ENCODE measurements at regions not wholly inside any gene's neighbourhood (a gene's known extent, or its start where the extent isn't known, plus 50 kb on each side); places are given as distances from the start of the nearest gene placed in this dataset.

- TF ChIP-seq CREM (IDR thresholded peaks at IDR 0.05; ENCODE audit: low read depth) (no peak), EGR1 (IDR thresholded peaks at IDR 0.05; ENCODE audit: borderline replicate concordance in 1 of 2, low read depth in 2 of 2, low read length in 2 of 2) (no peak), CREB1 (IDR thresholded peaks at IDR 0.05; ENCODE audit: low read depth) (no peak), JUNB (IDR thresholded peaks at IDR 0.05) (no peak), EZH2 (IDR thresholded peaks at IDR 0.05; ENCODE audit: borderline replicate concordance, control insufficient read depth, low read depth, low read length) (no peak), ATF3 (IDR thresholded peaks at IDR 0.05; ENCODE audit: borderline replicate concordance, extremely low read depth, low read depth, low read length) (no peak), ATF7 (IDR thresholded peaks at IDR 0.05; ENCODE audit: low read depth) (no peak), ZNF24 (IDR thresholded peaks at IDR 0.05) (no peak), JUND (IDR thresholded peaks at IDR 0.05; ENCODE audit: low read depth, low read length) (no peak), HDAC2 (IDR thresholded peaks at IDR 0.05) (no peak)
Measured at GRCh38 chr18:73842795-73843394, 304.7 kb downstream of the FBXO15 start.
